Left kidney (tissue), 1 donor: ENCODE measurements at regions not wholly inside any gene's neighbourhood (a gene's known extent, or its start where the extent isn't known, plus 50 kb on each side); places are given as distances from the start of the nearest gene placed in this dataset.
A peak's percentile ranks its signal among the peaks of the same experiment; 100 is the strongest.
"Not testable (repeated sequence)": the region's sequence is repeated elsewhere in the genome, so short reads cannot be mapped to it uniquely, and the experiment has no call there.

Experiments
- DNase-seq: peaks from one replicate; pipeline ENCODE4 v3.0.0-alpha.2; 2013

GRCh38 chr14:37650356-37651037, 55.1 kb downstream of the TTC6 start:
- DNase-seq = no peak

GRCh38 chr14:37652042-37652441, 56.6 kb downstream of the TTC6 start:
- DNase-seq = no peak

DNA sequence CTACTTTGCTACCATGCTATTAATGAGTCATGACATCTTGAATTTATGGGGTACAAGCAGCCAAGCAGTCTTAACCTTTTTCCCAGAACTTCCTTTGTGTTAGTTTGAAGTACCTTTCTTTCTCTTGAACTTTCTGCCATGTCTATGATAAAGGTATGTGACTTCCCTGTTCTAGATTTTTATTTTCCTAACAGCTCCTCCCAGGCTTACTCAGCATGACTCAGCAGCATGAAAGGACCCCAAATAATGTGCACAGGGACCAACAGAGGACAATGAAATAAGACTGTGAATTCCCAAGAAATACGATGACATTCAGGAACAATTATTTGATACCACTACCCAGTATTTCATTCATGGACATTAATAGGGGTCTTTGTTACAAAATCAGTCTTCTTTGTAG, 60.0 kb downstream of the TTC6 start:
- no peak for DNase-seq

- no peak for DNase-seq
Observed at GRCh38 chr14:37658156-37658555, 62.7 kb downstream of the TTC6 start.

DNA sequence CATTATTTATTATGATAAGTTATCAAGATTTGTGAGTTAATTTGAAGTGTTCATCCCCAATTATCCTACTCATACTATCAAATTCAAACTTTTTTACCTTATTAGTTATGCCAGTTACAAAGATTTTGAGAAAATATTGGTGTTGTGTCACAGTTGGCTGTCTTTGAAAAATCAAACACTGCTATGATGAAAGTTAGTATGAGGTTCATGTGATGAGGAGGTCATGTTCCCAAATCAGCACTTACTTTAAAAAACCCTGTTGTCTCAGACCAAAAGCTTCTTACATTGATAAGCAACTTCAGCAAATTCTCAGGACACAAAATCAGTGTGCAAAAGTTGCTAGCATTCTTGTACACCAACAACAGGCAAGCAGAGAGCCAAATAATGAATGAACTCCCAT, 68.1 kb downstream of the TTC6 start:
- DNase-seq = no peak

DNA sequence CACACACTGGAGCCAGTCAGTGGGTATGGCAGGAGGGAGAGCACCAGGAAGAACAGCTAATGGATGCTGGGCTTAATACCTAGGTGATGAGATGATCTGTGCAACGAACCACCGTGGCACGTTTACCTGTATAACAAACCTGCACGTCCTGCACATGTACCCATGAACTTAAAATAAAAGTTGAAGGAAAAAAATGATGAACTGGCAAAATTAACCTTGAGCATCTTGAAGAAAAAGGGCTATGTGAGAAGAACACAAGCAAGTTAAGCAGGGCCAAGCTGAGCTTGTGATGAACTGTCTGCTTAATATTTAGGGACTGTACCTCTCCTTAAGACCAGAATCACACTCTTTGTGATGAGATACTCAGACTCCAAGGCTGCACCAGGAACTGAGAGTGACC, 70.0 kb downstream of the TTC6 start:
- DNase-seq = no peak

DNA sequence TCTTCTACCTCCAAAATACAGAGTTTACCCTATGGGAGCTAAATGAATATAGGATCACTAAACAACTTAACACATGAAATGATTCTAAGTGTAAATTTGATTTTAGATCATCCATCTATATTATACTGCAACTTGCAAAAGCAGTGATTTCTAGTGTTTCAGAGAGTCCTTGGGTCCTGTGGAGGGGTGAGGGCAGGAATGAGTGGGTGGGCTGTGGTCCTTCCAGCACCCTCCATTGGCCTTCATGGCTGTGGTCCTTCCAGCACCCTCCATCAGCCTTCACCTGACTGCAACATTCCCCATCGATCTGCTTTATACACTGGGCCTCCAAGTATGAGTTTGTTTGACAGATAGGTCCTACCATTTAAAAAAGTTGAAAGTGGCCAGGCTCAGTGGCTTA, 70.5 kb downstream of the TTC6 start:
- DNase-seq = no peak

GRCh38 chr14:37668646-37669045, 73.2 kb downstream of the TTC6 start:
- no peak for DNase-seq

GRCh38 chr14:37669242-37669641, 73.8 kb downstream of the TTC6 start:
- no peak for DNase-seq

DNA sequence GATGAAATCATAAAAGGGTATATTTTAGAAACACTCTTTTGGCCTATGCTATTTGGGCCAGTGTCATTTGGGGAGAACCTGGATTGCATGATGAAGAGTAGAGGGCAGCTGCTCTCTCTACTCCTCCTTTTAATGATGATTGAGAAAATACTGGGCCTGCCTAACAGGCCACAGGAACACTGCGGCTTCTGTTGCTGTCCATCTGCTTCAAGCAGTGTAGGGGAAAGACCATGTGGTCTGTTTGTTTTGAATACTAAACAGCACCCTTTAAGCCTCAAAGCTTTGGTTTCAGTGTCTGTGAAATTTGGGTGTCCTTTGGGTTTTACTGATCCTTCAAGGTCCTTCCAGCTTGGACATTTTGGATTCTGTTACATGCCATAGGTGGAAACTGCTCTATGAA, 78.0 kb downstream of the TTC6 start:
- no peak for DNase-seq

DNA sequence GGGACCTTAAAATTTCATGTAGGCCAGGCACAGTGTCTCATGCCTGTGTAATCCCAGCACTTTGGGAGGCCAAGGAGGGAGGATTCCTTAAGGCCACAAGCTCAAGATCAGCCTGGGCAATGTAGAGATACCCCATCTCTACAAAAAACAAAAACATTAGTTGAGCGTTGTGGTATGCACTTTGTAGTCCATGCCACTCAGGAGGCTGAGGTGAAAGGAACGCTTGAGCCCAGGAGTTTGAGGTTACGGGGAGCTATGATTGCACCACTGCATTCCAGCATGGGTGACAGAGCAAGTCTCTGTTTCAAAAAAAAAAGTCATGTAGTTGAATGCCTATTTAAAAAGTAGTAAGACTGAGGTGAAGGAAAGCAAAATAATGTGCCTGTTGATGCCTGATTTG, 83.5 kb downstream of the TTC6 start:
- DNase-seq = no peak

- no peak for DNase-seq
Observed at GRCh38 chr14:37681486-37681885, 86.1 kb downstream of the TTC6 start.

- DNase-seq = not testable (repeated sequence)
Observed at GRCh38 chr14:37692680-37693079, 97.3 kb downstream of the TTC6 start.

GRCh38 chr14:37693420-37693819, 98.0 kb downstream of the TTC6 start:
- not testable (repeated sequence) for DNase-seq

GRCh38 chr14:37695866-37696265, 100.4 kb downstream of the TTC6 start:
- no peak for DNase-seq

DNA sequence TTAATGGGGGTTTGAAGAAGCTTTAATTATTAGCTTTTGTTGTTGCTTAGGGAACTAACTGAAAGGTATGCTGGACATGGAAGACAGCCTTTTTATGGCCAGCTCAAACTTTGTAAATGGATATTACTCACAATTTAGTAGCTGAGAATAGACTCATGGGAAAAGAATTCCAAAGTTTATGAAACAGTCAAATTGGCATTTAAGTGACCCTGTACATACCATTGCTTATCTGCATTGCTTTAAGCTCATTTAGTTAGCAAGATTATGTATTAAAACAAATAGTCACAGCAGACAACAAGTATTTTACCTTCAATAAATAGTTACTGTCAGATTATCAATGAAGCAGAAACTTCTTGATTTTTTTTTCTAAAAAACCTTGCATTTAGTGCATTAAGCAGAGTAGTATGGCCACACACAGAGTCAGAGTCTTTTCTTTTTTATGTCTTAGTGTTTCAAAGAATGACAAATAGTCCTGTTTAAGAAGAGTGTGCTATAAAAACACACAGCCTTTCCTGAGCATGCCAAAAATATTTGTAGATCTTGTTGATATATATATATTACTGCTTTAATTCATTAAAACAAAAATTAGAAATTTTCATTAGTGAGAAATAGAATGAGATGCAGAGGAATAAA, 102.2 kb downstream of the TTC6 start:
- DNase-seq = no peak

DNA sequence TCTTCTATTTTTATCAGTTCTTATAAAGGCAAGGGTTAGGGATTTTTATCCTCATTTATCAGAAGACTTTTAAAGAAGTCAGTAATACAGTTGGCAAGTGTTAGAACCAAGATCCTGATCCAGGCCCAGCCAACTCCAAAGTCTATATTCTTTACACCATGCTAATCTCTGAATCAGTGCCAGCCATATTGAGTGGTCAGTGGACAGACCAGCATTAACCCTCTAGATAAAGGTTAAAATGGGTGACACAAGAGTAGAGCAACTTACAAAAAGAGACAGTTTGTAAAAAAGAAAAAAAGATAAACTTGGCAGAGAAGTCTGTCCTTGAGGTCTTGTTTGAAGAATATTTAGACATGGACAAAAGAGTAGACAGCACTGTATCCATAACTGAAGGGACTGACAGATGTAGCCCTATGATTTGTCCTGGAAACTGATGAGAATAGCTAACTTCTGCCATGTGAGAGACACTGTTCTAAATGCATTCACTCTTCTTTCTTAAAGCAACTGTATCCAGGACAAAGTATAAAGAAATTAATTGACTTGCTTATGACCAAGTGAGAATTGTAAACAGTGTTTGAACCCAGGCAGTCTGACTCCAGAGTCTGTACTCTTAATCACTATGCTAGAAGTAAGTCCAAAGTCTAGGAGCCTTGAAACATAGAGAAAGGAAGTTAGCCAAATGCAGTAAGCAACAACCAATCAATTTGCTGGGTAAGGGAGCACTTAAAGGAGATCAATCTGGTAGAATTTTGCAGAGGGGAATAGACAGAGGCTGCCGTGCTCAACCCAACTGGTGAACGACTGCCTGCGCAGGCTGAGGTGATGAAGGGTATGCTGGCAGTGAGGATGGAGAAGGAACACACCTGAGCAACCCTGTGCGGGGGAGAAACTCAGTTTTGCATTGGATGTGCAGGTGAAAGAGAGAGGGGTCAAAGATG, 103.7 kb downstream of the TTC6 start:
- no peak for DNase-seq

GRCh38 chr14:37707716-37708115, 112.3 kb downstream of the TTC6 start:
- no peak for DNase-seq

GRCh38 chr14:37708481-37708880, 113.1 kb downstream of the TTC6 start:
- no peak for DNase-seq

DNA sequence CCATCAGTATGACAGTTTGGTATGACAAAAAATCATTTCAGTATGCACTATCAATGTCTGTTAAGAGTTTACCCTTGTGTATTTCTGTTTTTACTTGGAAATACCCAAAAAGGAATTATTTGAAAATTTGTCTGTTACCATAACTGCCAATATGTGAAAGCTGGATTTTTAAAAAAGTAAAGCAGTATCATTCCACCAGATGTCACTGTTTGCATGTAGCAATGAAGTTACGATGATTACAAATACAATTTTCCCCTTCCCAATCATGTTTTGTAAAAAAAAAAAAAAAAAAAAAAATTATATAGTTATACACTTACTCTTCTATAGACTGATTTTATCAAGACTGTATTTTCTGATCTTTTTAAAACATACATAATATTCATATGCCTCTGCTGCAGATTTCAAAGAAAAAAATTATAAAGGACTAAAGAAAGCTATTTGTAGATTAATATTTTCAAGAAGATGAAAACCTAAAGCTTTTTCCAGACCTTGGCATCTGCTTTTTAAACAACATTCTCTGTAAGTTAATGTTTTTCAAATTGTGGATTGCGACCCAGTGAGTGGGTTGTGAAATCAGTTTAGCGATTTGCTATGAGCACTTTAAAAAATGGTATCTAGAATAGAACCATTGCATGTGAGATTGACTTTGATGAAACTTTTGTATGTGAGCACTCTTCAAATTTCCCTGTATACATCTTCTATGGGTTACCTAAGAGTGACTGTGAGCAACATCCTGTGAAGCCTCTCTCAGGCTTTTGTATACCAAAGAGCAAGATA, 114.2 kb downstream of the TTC6 start:
- DNase-seq = peak; percentile 7

- DNase-seq = no peak
Observed at GRCh38 chr14:37711356-37711830, 116.0 kb downstream of the TTC6 start.

DNA sequence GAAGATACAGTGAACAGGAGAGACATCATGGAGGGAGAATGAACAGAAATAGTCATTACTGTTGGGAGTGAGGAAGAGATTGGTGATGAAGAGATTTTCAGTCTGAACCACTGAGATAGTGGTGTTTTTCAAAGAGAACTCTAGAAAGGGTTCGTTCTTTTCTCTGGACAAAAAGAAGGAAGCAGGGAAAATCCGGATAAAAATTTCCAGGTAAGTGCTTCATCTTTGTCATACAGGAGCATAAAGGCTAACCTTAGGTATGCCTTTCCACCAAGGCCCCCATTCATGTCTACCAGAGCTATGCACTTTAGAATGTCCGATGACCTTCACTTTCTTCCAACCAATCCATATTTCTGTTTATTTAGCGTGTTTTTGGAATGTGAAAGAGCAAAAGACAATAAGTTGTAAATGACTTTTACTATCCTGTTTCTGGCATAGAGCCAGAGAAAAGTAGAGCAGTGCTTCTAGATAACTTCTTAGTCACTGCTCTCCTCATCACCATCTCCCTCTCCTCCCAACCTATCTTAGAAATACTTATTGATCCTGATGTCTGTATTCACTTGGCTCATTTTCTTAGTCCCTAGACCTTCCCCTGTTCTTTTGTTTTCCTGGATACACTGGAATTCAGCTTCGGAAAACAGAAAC, 116.5 kb downstream of the TTC6 start:
- DNase-seq = no peak
